Ishikawa (cell line): ENCODE measurements at regions not wholly inside any gene's neighbourhood (a gene's known extent, or its start where the extent isn't known, plus 50 kb on each side); places are given as distances from the start of the nearest gene placed in this dataset.

Source experiments
- MAX ChIP-seq: IDR thresholded peaks from 2 replicates; pipeline ENCODE4 v1.6.1; 2012
- NFIC ChIP-seq: IDR thresholded peaks from 2 replicates; pipeline ENCODE4 v1.6.1; 2012
- TEAD4 ChIP-seq: IDR thresholded peaks from 2 replicates; pipeline ENCODE4 v1.6.1; 2012

DNA sequence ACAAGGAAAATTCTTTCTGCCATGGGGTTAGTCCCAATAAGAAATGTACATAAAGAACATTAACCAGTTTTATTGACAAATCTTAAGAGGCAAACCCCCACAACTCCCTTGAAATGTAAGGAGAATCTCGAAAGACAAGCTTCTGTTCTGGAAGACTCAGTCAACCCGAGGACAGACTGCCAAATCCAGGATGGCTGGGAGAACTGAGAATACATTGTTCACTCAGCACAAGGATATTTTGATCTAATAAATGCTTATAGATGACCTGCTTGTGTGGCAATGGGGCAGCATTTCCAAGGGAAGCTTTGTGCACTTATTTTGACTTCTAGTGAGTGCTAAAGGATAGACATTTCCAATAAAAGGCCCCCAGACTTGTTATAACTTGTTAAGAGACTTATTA is 280.4 kb downstream of the DHX15 start:
- TF ChIP-seq MAX, result no peak
- no peak for TF ChIP-seq NFIC
- TF ChIP-seq TEAD4, result no peak
